Gastroesophageal sphincter (tissue), 3 donors: ENCODE measurements at regions not wholly inside any gene's neighbourhood (a gene's known extent, or its start where the extent isn't known, plus 50 kb on each side); places are given as distances from the start of the nearest gene placed in this dataset.

Experiments
- EP300 ChIP-seq: sonication (generic); formaldehyde crosslinking; IDR thresholded peaks from one replicate; pipeline ENCODE4 v1.6.1; 2017; ENCODE audit warnings: antibody characterized with exemption, mild to moderate bottlenecking
- TF ChIP-seq, protein P1 (sequence below), 4 experiments: fragments of 200-600 bp in 2 of 4; fragments of 450-650 bp in 2 of 4; sonication (generic) in 1 of 4; IDR thresholded peaks; one replicate each; pipeline ENCODE4 v1.5.1; 2017 to 2019; ENCODE audit warnings: antibody characterized with exemption in 4 of 4, mild to moderate bottlenecking in 2 of 4, moderate library complexity in 2 of 4

DNA sequence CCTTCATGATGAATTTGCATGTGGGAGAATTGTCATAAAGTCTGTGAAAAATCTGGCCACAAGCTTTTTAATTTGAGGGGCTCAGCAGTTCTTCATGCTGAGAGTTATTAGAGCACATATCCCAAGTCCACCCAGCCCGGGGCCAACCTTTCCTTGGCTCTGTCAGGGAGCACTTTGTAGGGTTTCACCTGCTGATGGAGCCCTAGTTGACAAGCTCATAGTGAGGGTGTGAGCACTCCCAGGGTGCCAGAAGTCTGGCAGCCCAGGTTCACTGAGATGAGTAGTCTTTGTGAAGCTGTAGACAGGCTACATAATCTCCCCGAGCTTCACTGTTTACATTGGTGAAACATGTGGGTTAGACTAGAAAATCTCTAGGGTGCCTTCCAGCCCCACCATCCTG is 97.2 kb upstream of the NREP start:
- TF ChIP-seq, protein P1, sequence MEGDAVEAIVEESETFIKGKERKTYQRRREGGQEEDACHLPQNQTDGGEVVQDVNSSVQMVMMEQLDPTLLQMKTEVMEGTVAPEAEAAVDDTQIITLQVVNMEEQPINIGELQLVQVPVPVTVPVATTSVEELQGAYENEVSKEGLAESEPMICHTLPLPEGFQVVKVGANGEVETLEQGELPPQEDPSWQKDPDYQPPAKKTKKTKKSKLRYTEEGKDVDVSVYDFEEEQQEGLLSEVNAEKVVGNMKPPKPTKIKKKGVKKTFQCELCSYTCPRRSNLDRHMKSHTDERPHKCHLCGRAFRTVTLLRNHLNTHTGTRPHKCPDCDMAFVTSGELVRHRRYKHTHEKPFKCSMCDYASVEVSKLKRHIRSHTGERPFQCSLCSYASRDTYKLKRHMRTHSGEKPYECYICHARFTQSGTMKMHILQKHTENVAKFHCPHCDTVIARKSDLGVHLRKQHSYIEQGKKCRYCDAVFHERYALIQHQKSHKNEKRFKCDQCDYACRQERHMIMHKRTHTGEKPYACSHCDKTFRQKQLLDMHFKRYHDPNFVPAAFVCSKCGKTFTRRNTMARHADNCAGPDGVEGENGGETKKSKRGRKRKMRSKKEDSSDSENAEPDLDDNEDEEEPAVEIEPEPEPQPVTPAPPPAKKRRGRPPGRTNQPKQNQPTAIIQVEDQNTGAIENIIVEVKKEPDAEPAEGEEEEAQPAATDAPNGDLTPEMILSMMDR (IDR thresholded peaks at IDR 0.05), result no peak
- no peak for TF ChIP-seq EP300
